H9 (cell line): ENCODE measurements at regions not wholly inside any gene's neighbourhood (a gene's known extent, or its start where the extent isn't known, plus 50 kb on each side); places are given as distances from the start of the nearest gene placed in this dataset.

Source experiments
- DNase-seq: peaks from one replicate; pipeline ENCODE4 v3.0.0-alpha.2; 2017
- H2AFZ ChIP-seq: one replicate; pipeline ENCODE4 v1.6.1; 2013; ENCODE audit warnings: mild to moderate bottlenecking, low read length, control low read depth, moderate library complexity
- H2AK5ac ChIP-seq: 2 replicates; pipeline ENCODE4 v1.6.1; 2013; ENCODE audit warnings: low read length, control low read depth, mixed read lengths; ENCODE audit not compliant: insufficient read length
- H2BK120ac ChIP-seq: one replicate; pipeline ENCODE4 v1.6.1; 2013; ENCODE audit warnings: low read depth, mild to moderate bottlenecking, low read length, control low read depth, inconsistent platforms; ENCODE audit not compliant: poor library complexity, severe bottlenecking
- H2BK12ac ChIP-seq: 2 replicates; pipeline ENCODE4 v1.6.1; 2013; ENCODE audit warnings: low read length, control low read depth, mixed read lengths, low read depth; ENCODE audit not compliant: insufficient read length
- H2BK15ac ChIP-seq: 2 replicates; pipeline ENCODE4 v1.6.1; 2013; ENCODE audit warnings: low read depth, low read length, control low read depth
- H2BK20ac ChIP-seq: one replicate; pipeline ENCODE4 v1.6.1; 2013; ENCODE audit warnings: low read depth, mild to moderate bottlenecking, low read length, control low read depth, inconsistent platforms; ENCODE audit not compliant: poor library complexity, severe bottlenecking
- H2BK5ac ChIP-seq: 2 replicates; pipeline ENCODE4 v1.6.1; 2013; ENCODE audit warnings: low read length, control low read depth, mixed read lengths; ENCODE audit not compliant: insufficient read length
- H3K14ac ChIP-seq: 2 replicates; pipeline ENCODE4 v1.6.1; 2013; ENCODE audit warnings: low read length, control low read depth; ENCODE audit not compliant: insufficient read depth
- H3K18ac ChIP-seq: 2 replicates; pipeline ENCODE4 v1.6.1; 2013; ENCODE audit warnings: low read depth, mild to moderate bottlenecking, mixed read lengths, low read length, control low read depth; ENCODE audit not compliant: insufficient read length
- H3K23ac ChIP-seq: 2 replicates; pipeline ENCODE4 v1.6.1; 2013; ENCODE audit warnings: low read length, control low read depth, mixed read lengths, low read depth; ENCODE audit not compliant: insufficient read length
- H3K23me2 ChIP-seq: 2 replicates; pipeline ENCODE4 v1.6.1; 2013; ENCODE audit warnings: low read depth, mild to moderate bottlenecking, mixed read lengths, low read length, control low read depth; ENCODE audit not compliant: insufficient read length, poor library complexity, severe bottlenecking
- H3K27ac ChIP-seq: 2 replicates; pipeline ENCODE4 v1.5.1; 2013; ENCODE audit warnings: low read length, control low read depth, mixed read lengths, low read depth; ENCODE audit not compliant: insufficient read length
- H3K27me3 ChIP-seq: 2 replicates; pipeline ENCODE4 v1.6.1; 2013; ENCODE audit warnings: low read length, control low read depth, inconsistent platforms; ENCODE audit not compliant: insufficient read depth
- H3K4ac ChIP-seq: 2 replicates; pipeline ENCODE4 v1.6.1; 2013; ENCODE audit warnings: low read depth, mild to moderate bottlenecking, control low read depth, inconsistent platforms, low read length, moderate library complexity
- H3K4me1 ChIP-seq: 2 replicates; pipeline ENCODE4 v1.6.1; 2013; ENCODE audit warnings: low read length, control low read depth, inconsistent platforms; ENCODE audit not compliant: insufficient read depth
- H3K4me2 ChIP-seq: 2 replicates; pipeline ENCODE4 v1.6.1; 2013; ENCODE audit warnings: low read length, control low read depth, mixed read lengths; ENCODE audit not compliant: insufficient read length, insufficient read depth
- H3K56ac ChIP-seq: 2 replicates; pipeline ENCODE4 v1.6.1; 2013; ENCODE audit warnings: low read depth, mild to moderate bottlenecking, mixed read lengths, low read length, control low read depth; ENCODE audit not compliant: insufficient read length
- H3K79me1 ChIP-seq: 2 replicates; pipeline ENCODE4 v1.6.1; 2013; ENCODE audit warnings: low read depth, mild to moderate bottlenecking, moderate library complexity, low read length, control low read depth, inconsistent platforms; ENCODE audit not compliant: insufficient read depth, poor library complexity, severe bottlenecking
- H3K79me2 ChIP-seq: 2 replicates; pipeline ENCODE4 v1.6.1; 2013; ENCODE audit warnings: low read length, control low read depth, inconsistent platforms; ENCODE audit not compliant: insufficient read depth
- H3K9ac ChIP-seq: 2 replicates; pipeline ENCODE4 v1.6.1; 2013; ENCODE audit warnings: low read length, control low read depth, mixed read lengths; ENCODE audit not compliant: insufficient read length; ENCODE audit errors: extremely low read depth
- H3K9me3 ChIP-seq: one replicate; pipeline ENCODE4 v1.6.1; 2013; ENCODE audit warnings: low read depth, low read length, inconsistent platforms; ENCODE audit not compliant: control insufficient read depth
- H3T11ph ChIP-seq: one replicate; pipeline ENCODE4 v1.6.1; 2013; ENCODE audit warnings: mild to moderate bottlenecking, low read length, control low read depth, inconsistent platforms
- H4K20me1 ChIP-seq: one replicate; pipeline ENCODE4 v1.6.1; 2013; ENCODE audit not compliant: control insufficient read depth, insufficient read length, insufficient read depth
- H4K5ac ChIP-seq: 2 replicates; pipeline ENCODE4 v1.6.1; 2013; ENCODE audit warnings: low read depth, mild to moderate bottlenecking, mixed read lengths, low read length, control low read depth; ENCODE audit not compliant: insufficient read length
- H4K8ac ChIP-seq: replicated peaks from 2 replicates; pipeline ENCODE4 v1.6.1; 2013; ENCODE audit warnings: low read length, control low read depth, mixed read lengths, low read depth; ENCODE audit not compliant: insufficient read length
- H4K91ac ChIP-seq: 2 replicates; pipeline ENCODE4 v1.6.1; 2013; ENCODE audit warnings: low read depth, mild to moderate bottlenecking, moderate library complexity, mixed read lengths, low read length, control low read depth; ENCODE audit not compliant: insufficient read length
- H3K27ac Mint-ChIP-seq, 3 experiments: 2 replicates in 2 of 3; 3 replicates in 1 of 3; pipeline ENCODE4 v1.8.0; 2020 to 2021; ENCODE audit warnings: mixed read lengths in 3 of 3, mild to moderate bottlenecking in 1 of 3, moderate library complexity in 1 of 3
- H3K27me3 Mint-ChIP-seq: 2 replicates; pipeline ENCODE4 v1.8.0; 2021; ENCODE audit warnings: low read depth, mild to moderate bottlenecking, moderate library complexity, mixed read lengths
- H3K36me3 Mint-ChIP-seq, 3 experiments: 2 replicates in 2 of 3; 3 replicates in 1 of 3; pipeline ENCODE4 v1.8.0; 2020 to 2021; ENCODE audit warnings: low read depth in 3 of 3, mixed read lengths in 3 of 3; ENCODE audit not compliant: insufficient read depth in 1 of 3
- H3K4me1 Mint-ChIP-seq, 2 experiments: 2 replicates each; pipeline ENCODE4 v1.8.0; 2020; ENCODE audit warnings: mixed read lengths in 2 of 2
- H3K4me3 Mint-ChIP-seq, 2 experiments: 2 replicates in 1 of 2; 3 replicates in 1 of 2; pipeline ENCODE4 v1.8.0; 2020 to 2021; ENCODE audit warnings: mild to moderate bottlenecking in 2 of 2, mixed read lengths in 2 of 2, moderate library complexity in 1 of 2
- H3K9me3 Mint-ChIP-seq, 2 experiments: 2 replicates in 1 of 2; 3 replicates in 1 of 2; pipeline ENCODE4 v1.8.0; 2020; ENCODE audit warnings: mild to moderate bottlenecking in 2 of 2, mixed read lengths in 2 of 2, moderate library complexity in 1 of 2
- WGBS: extraction: QIAGEN DNeasy Blood & Tissue Kit; methylation state at CpG from one replicate; pipeline ENCODE4 v1.1.7; 2013; ENCODE audit warnings: missing lambda C conversion rate, low lambda C conversion rate, mixed read lengths; ENCODE audit not compliant: insufficient read length; ENCODE audit errors: extremely low coverage; 5-methylcytosine and 5-hydroxymethylcytosine counted together
- TF ChIP-seq, protein P1 (sequence below): fragments of 200-600 bp; sonication (generic); conservative IDR thresholded peaks from 3 replicates; pipeline ENCODE4 v1.8.0; 2021; ENCODE audit warnings: antibody characterized with exemption, mild to moderate bottlenecking

DNA sequence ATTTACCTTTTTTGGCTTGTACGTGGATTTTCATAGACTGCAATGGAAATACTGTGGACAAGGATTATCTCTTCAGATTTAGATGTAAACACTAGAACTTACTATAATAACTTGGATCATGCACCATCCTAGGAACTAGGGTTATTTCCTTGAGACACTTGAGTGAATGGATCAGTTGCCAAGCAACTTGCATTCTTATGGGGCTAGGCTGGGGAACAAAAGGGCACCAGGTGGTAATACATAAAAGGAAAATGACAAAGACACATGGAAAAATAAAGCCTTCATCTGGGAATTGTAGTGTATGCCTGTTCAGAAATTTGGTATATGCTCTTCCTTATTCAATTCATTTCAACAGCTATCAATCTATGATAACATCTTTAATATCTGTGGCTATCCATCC is 247.1 kb downstream of the SPRY1 start:
- Mint-ChIP-seq H3K4me3 (no peak overlapping the region), H3K27me3 (no peaks in the 10 kb centered on the region), H3K27ac (no peak overlapping the region), H3K4me1 (peaks cover 20% of the 10 kb centered on the region in 2 experiments), H3K9me3 (peaks cover 0 to 3% of the 10 kb centered on the region in 2 experiments; a peak in 1 of 5 replicates), H3K36me3 (no peaks in the 10 kb centered on the region)
- H3K79me1 ChIP-seq, result no peaks in the 10 kb centered on the region
- H3K79me2 ChIP-seq, result no peaks in the 10 kb centered on the region
- H3K23ac ChIP-seq, result no peak overlapping the region
- H2AFZ ChIP-seq, result no peak overlapping the region
- no peak overlapping the region for H2BK12ac ChIP-seq
- no peak overlapping the region for H2BK20ac ChIP-seq
- no peak for DNase-seq
- no peak overlapping the region for H2BK120ac ChIP-seq
- H3K4me1 ChIP-seq, result no peaks in the 10 kb centered on the region; the same call in 1 of the 2 replicates
- H4K91ac ChIP-seq, result no peak overlapping the region
- H3K14ac ChIP-seq, result no peak overlapping the region
- H2BK15ac ChIP-seq, result no peak overlapping the region
- H3K18ac ChIP-seq, result no peak overlapping the region
- no peaks in the 10 kb centered on the region; the same call in 1 of the 2 replicates for H3K27me3 ChIP-seq
- no peak overlapping the region for H2AK5ac ChIP-seq
- no CpG with 5 or more reads among the region's 1 CpG for WGBS
- TF ChIP-seq, protein P1, sequence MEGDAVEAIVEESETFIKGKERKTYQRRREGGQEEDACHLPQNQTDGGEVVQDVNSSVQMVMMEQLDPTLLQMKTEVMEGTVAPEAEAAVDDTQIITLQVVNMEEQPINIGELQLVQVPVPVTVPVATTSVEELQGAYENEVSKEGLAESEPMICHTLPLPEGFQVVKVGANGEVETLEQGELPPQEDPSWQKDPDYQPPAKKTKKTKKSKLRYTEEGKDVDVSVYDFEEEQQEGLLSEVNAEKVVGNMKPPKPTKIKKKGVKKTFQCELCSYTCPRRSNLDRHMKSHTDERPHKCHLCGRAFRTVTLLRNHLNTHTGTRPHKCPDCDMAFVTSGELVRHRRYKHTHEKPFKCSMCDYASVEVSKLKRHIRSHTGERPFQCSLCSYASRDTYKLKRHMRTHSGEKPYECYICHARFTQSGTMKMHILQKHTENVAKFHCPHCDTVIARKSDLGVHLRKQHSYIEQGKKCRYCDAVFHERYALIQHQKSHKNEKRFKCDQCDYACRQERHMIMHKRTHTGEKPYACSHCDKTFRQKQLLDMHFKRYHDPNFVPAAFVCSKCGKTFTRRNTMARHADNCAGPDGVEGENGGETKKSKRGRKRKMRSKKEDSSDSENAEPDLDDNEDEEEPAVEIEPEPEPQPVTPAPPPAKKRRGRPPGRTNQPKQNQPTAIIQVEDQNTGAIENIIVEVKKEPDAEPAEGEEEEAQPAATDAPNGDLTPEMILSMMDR, result no peak
- no peak overlapping the region for H3K9ac ChIP-seq
- H3T11ph ChIP-seq, result no peak overlapping the region
- no peaks in the 10 kb centered on the region for H4K20me1 ChIP-seq
- H2BK5ac ChIP-seq, result no peak overlapping the region
- H4K8ac ChIP-seq, result no peak overlapping the region
- no peaks in the 10 kb centered on the region for H3K9me3 ChIP-seq
- no peak overlapping the region for H4K5ac ChIP-seq
- no peak overlapping the region for H3K4ac ChIP-seq
- H3K27ac ChIP-seq, result no peak overlapping the region
- H3K23me2 ChIP-seq, result no peaks in the 10 kb centered on the region
- H3K56ac ChIP-seq, result no peak overlapping the region
- H3K4me2 ChIP-seq, result no peak overlapping the region
